ENCODE measurements at regions not wholly inside any gene's neighbourhood (a gene's known extent, or its start where the extent isn't known, plus 50 kb on each side); places are given as distances from the start of the nearest gene placed in this dataset.
A peak's percentile ranks its signal among the peaks of the same experiment; 100 is the strongest.

- H3K4me3 ChIP-seq (ENCODE audit: low read depth in 1 of 2, low read length in 2 of 2), result no peak overlapping the region
- no peaks in the 10 kb centered on the region for H3K27me3 ChIP-seq (ENCODE audit: control insufficient read depth in 1 of 2, insufficient read depth in 2 of 2, low read length in 2 of 2)
Observed at GRCh38 chr4:186481998-186482790, 73.2 kb downstream of the MTNR1A start.

GRCh38 chr4:186475202-186475601 lies 80.2 kb downstream of the MTNR1A start:
- Histone ChIP-seq H3K9ac (ENCODE audit: low read depth in 1 of 2, low read length in 2 of 2) (no peak overlapping the region), H3K9me3 (ENCODE audit: control insufficient read depth in 1 of 2, low read length in 2 of 2) (no peaks in the 10 kb centered on the region), H3K36me3 (ENCODE audit: control insufficient read depth in 1 of 2, insufficient read depth in 2 of 2, low read length in 2 of 2) (no peaks in the 10 kb centered on the region)

More at GRCh38 chr4:186481998-186482790, 73.2 kb downstream of the MTNR1A start:
- H3K27ac ChIP-seq (ENCODE audit: low read depth, low read length), result no peak overlapping the region
- H3K9ac ChIP-seq (ENCODE audit: low read depth in 1 of 2, low read length in 2 of 2), result no peak overlapping the region
- no peaks in the 10 kb centered on the region for H3K9me3 ChIP-seq (ENCODE audit: control insufficient read depth in 1 of 2, low read length in 2 of 2)
- no peaks in the 10 kb centered on the region for H3K4me1 ChIP-seq (ENCODE audit: control insufficient read depth in 1 of 2, insufficient read depth in 2 of 2, low read length in 2 of 2)
- H3K36me3 ChIP-seq (ENCODE audit: control insufficient read depth in 1 of 2, insufficient read depth in 2 of 2, low read length in 2 of 2), result no peaks in the 10 kb centered on the region

GRCh38 chr4:186473933-186474332 lies 81.4 kb downstream of the MTNR1A start:
- no peak overlapping the region for H3K9ac ChIP-seq (ENCODE audit: low read depth in 1 of 2, low read length in 2 of 2)
- no peak overlapping the region for H3K27ac ChIP-seq (ENCODE audit: low read depth, low read length)
- H3K36me3 ChIP-seq (ENCODE audit: control insufficient read depth in 1 of 2, insufficient read depth in 2 of 2, low read length in 2 of 2), result no peaks in the 10 kb centered on the region
- no peaks in the 10 kb centered on the region for H3K9me3 ChIP-seq (ENCODE audit: control insufficient read depth in 1 of 2, low read length in 2 of 2)
- H3K4me1 ChIP-seq (ENCODE audit: control insufficient read depth in 1 of 2, insufficient read depth in 2 of 2, low read length in 2 of 2), result no peaks in the 10 kb centered on the region
- H3K4me3 ChIP-seq (ENCODE audit: low read depth in 1 of 2, low read length in 2 of 2), result no peak overlapping the region
- H3K27me3 ChIP-seq (ENCODE audit: control insufficient read depth in 1 of 2, insufficient read depth in 2 of 2, low read length in 2 of 2), result no peaks in the 10 kb centered on the region

More at GRCh38 chr4:186475202-186475601, 80.2 kb downstream of the MTNR1A start:
- H3K27ac ChIP-seq (ENCODE audit: low read depth, low read length), result no peak overlapping the region
- H3K4me3 ChIP-seq (ENCODE audit: low read depth in 1 of 2, low read length in 2 of 2), result no peak overlapping the region
- no peaks in the 10 kb centered on the region for H3K4me1 ChIP-seq (ENCODE audit: control insufficient read depth in 1 of 2, insufficient read depth in 2 of 2, low read length in 2 of 2)
- H3K27me3 ChIP-seq (ENCODE audit: control insufficient read depth in 1 of 2, insufficient read depth in 2 of 2, low read length in 2 of 2), result no peaks in the 10 kb centered on the region

GRCh38 chr4:186472948-186473347 lies 82.4 kb downstream of the MTNR1A start:
- Histone ChIP-seq H3K36me3 (ENCODE audit: control insufficient read depth in 1 of 2, insufficient read depth in 2 of 2, low read length in 2 of 2) (no peaks in the 10 kb centered on the region), H3K4me1 (ENCODE audit: control insufficient read depth in 1 of 2, insufficient read depth in 2 of 2, low read length in 2 of 2) (no peaks in the 10 kb centered on the region), H3K9ac (ENCODE audit: low read depth in 1 of 2, low read length in 2 of 2) (no peak overlapping the region)

GRCh38 chr4:186471441-186471840 lies 83.9 kb downstream of the MTNR1A start:
- H3K9ac ChIP-seq (ENCODE audit: low read depth in 1 of 2, low read length in 2 of 2), result no peak overlapping the region
- H3K36me3 ChIP-seq (ENCODE audit: control insufficient read depth in 1 of 2, insufficient read depth in 2 of 2, low read length in 2 of 2), result no peaks in the 10 kb centered on the region
- no peaks in the 10 kb centered on the region for H3K27me3 ChIP-seq (ENCODE audit: control insufficient read depth in 1 of 2, insufficient read depth in 2 of 2, low read length in 2 of 2)
- H3K4me1 ChIP-seq (ENCODE audit: control insufficient read depth in 1 of 2, insufficient read depth in 2 of 2, low read length in 2 of 2), result no peaks in the 10 kb centered on the region
- H3K27ac ChIP-seq (ENCODE audit: low read depth, low read length), result no peak overlapping the region
- H3K4me3 ChIP-seq (ENCODE audit: low read depth in 1 of 2, low read length in 2 of 2), result no peak overlapping the region
- H3K9me3 ChIP-seq (ENCODE audit: control insufficient read depth in 1 of 2, low read length in 2 of 2), result no peaks in the 10 kb centered on the region

More at GRCh38 chr4:186472948-186473347, 82.4 kb downstream of the MTNR1A start:
- H3K4me3 ChIP-seq (ENCODE audit: low read depth in 1 of 2, low read length in 2 of 2), result no peak overlapping the region
- no peaks in the 10 kb centered on the region for H3K27me3 ChIP-seq (ENCODE audit: control insufficient read depth in 1 of 2, insufficient read depth in 2 of 2, low read length in 2 of 2)
- no peaks in the 10 kb centered on the region for H3K9me3 ChIP-seq (ENCODE audit: control insufficient read depth in 1 of 2, low read length in 2 of 2)
- H3K27ac ChIP-seq (ENCODE audit: low read depth, low read length), result no peak overlapping the region

GRCh38 chr4:186458050-186458449 lies 97.3 kb downstream of the MTNR1A start:
- Histone ChIP-seq H3K9me3 (ENCODE audit: control insufficient read depth in 1 of 2, low read length in 2 of 2) (peaks cover 2% of the 10 kb centered on the region in 2 donors), H3K36me3 (ENCODE audit: control insufficient read depth in 1 of 2, insufficient read depth in 2 of 2, low read length in 2 of 2) (no peaks in the 10 kb centered on the region), H3K4me3 (ENCODE audit: low read depth in 1 of 2, low read length in 2 of 2) (no peak overlapping the region), H3K4me1 (ENCODE audit: control insufficient read depth in 1 of 2, insufficient read depth in 2 of 2, low read length in 2 of 2) (no peaks in the 10 kb centered on the region), H3K27me3 (ENCODE audit: control insufficient read depth in 1 of 2, insufficient read depth in 2 of 2, low read length in 2 of 2) (no peaks in the 10 kb centered on the region), H3K27ac (ENCODE audit: low read depth, low read length) (no peak overlapping the region), H3K9ac (ENCODE audit: low read depth in 1 of 2, low read length in 2 of 2) (no peak overlapping the region)

GRCh38 chr4:186451982-186452381 lies 103.4 kb downstream of the MTNR1A start:
- H3K9me3 ChIP-seq (ENCODE audit: control insufficient read depth in 1 of 2, low read length in 2 of 2), result peaks cover 22 to 25% of the 10 kb centered on the region in 2 donors
- H3K9ac ChIP-seq (ENCODE audit: low read depth in 1 of 2, low read length in 2 of 2), result no peak overlapping the region
- H3K27me3 ChIP-seq (ENCODE audit: control insufficient read depth in 1 of 2, insufficient read depth in 2 of 2, low read length in 2 of 2), result no peaks in the 10 kb centered on the region

GRCh38 chr4:186449954-186450353 lies 105.4 kb downstream of the MTNR1A start:
- Histone ChIP-seq H3K36me3 (ENCODE audit: control insufficient read depth in 1 of 2, insufficient read depth in 2 of 2, low read length in 2 of 2) (no peaks in the 10 kb centered on the region), H3K27me3 (ENCODE audit: control insufficient read depth in 1 of 2, insufficient read depth in 2 of 2, low read length in 2 of 2) (no peaks in the 10 kb centered on the region), H3K4me1 (ENCODE audit: control insufficient read depth in 1 of 2, insufficient read depth in 2 of 2, low read length in 2 of 2) (no peaks in the 10 kb centered on the region), H3K4me3 (ENCODE audit: low read depth in 1 of 2, low read length in 2 of 2) (no peak overlapping the region), H3K9me3 (ENCODE audit: control insufficient read depth in 1 of 2, low read length in 2 of 2) (peaks cover 22 to 25% of the 10 kb centered on the region in 2 donors), H3K9ac (ENCODE audit: low read depth in 1 of 2, low read length in 2 of 2) (no peak overlapping the region), H3K27ac (ENCODE audit: low read depth, low read length) (no peak overlapping the region)

More at GRCh38 chr4:186451982-186452381, 103.4 kb downstream of the MTNR1A start:
- Histone ChIP-seq H3K4me1 (ENCODE audit: control insufficient read depth in 1 of 2, insufficient read depth in 2 of 2, low read length in 2 of 2) (no peaks in the 10 kb centered on the region), H3K36me3 (ENCODE audit: control insufficient read depth in 1 of 2, insufficient read depth in 2 of 2, low read length in 2 of 2) (no peaks in the 10 kb centered on the region), H3K4me3 (ENCODE audit: low read depth in 1 of 2, low read length in 2 of 2) (peak overlapping the region in 1 of 2 donors; percentile 0), H3K27ac (ENCODE audit: low read depth, low read length) (no peak overlapping the region)

GRCh38 chr4:186445040-186445439 lies 110.3 kb downstream of the MTNR1A start:
- H3K9me3 ChIP-seq (ENCODE audit: control insufficient read depth in 1 of 2, low read length in 2 of 2), result no peaks in the 10 kb centered on the region
- H3K36me3 ChIP-seq (ENCODE audit: control insufficient read depth in 1 of 2, insufficient read depth in 2 of 2, low read length in 2 of 2), result no peaks in the 10 kb centered on the region
- no peak overlapping the region for H3K27ac ChIP-seq (ENCODE audit: low read depth, low read length)
- H3K27me3 ChIP-seq (ENCODE audit: control insufficient read depth in 1 of 2, insufficient read depth in 2 of 2, low read length in 2 of 2), result no peaks in the 10 kb centered on the region
- H3K4me3 ChIP-seq (ENCODE audit: low read depth in 1 of 2, low read length in 2 of 2), result no peak overlapping the region
- H3K9ac ChIP-seq (ENCODE audit: low read depth in 1 of 2, low read length in 2 of 2), result no peak overlapping the region
- H3K4me1 ChIP-seq (ENCODE audit: control insufficient read depth in 1 of 2, insufficient read depth in 2 of 2, low read length in 2 of 2), result no peaks in the 10 kb centered on the region

GRCh38 chr4:186441502-186441901 lies 113.9 kb downstream of the MTNR1A start:
- no peaks in the 10 kb centered on the region for H3K9me3 ChIP-seq (ENCODE audit: control insufficient read depth in 1 of 2, low read length in 2 of 2)
- no peaks in the 10 kb centered on the region for H3K4me1 ChIP-seq (ENCODE audit: control insufficient read depth in 1 of 2, insufficient read depth in 2 of 2, low read length in 2 of 2)
- H3K9ac ChIP-seq (ENCODE audit: low read depth in 1 of 2, low read length in 2 of 2), result no peak overlapping the region
- no peaks in the 10 kb centered on the region for H3K36me3 ChIP-seq (ENCODE audit: control insufficient read depth in 1 of 2, insufficient read depth in 2 of 2, low read length in 2 of 2)
- H3K27ac ChIP-seq (ENCODE audit: low read depth, low read length), result no peak overlapping the region
- no peaks in the 10 kb centered on the region for H3K27me3 ChIP-seq (ENCODE audit: control insufficient read depth in 1 of 2, insufficient read depth in 2 of 2, low read length in 2 of 2)
- no peak overlapping the region for H3K4me3 ChIP-seq (ENCODE audit: low read depth in 1 of 2, low read length in 2 of 2)
